Glutamatergic neuron (in vitro differentiated cells): ENCODE measurements at regions not wholly inside any gene's neighbourhood (a gene's known extent, or its start where the extent isn't known, plus 50 kb on each side); places are given as distances from the start of the nearest gene placed in this dataset.
A peak's percentile ranks its signal among the peaks of the same experiment; 100 is the strongest.

Experiments
- DNase-seq: peaks from one replicate; pipeline ENCODE4 v3.0.0; 2022
- H3K27ac Mint-ChIP-seq: one replicate; pipeline ENCODE4 v1.8.0; 2020; ENCODE audit warnings: mild to moderate bottlenecking, mixed read lengths, inconsistent platforms; ENCODE audit not compliant: unreplicated experiment
- H3K27me3 Mint-ChIP-seq: one replicate; pipeline ENCODE4 v1.8.0; 2020; ENCODE audit warnings: mild to moderate bottlenecking, moderate library complexity, mixed read lengths, inconsistent platforms; ENCODE audit not compliant: unreplicated experiment
- H3K36me3 Mint-ChIP-seq: one replicate; pipeline ENCODE4 v1.8.0; 2020; ENCODE audit warnings: mild to moderate bottlenecking, mixed read lengths, inconsistent platforms; ENCODE audit not compliant: unreplicated experiment
- H3K4me1 Mint-ChIP-seq: one replicate; pipeline ENCODE4 v1.8.0; 2020; ENCODE audit warnings: mild to moderate bottlenecking, low read depth, mixed read lengths, inconsistent platforms; ENCODE audit not compliant: unreplicated experiment
- H3K4me3 Mint-ChIP-seq: one replicate; pipeline ENCODE4 v1.8.0; 2020; ENCODE audit warnings: mild to moderate bottlenecking, mixed read lengths, inconsistent platforms; ENCODE audit not compliant: unreplicated experiment
- H3K9me3 Mint-ChIP-seq: one replicate; pipeline ENCODE4 v1.8.0; 2020; ENCODE audit warnings: mild to moderate bottlenecking, moderate library complexity, mixed read lengths, inconsistent platforms; ENCODE audit not compliant: unreplicated experiment
- CTCF ChIP-seq: fragments of 200-600 bp; sonication (generic); IDR thresholded peaks from one replicate; pipeline ENCODE4 v1.5.0; 2021; ENCODE audit not compliant: partially characterized antibody, unreplicated experiment

GRCh38 chrX:40272776-40273175 lies 175.0 kb upstream of the BCOR start:
- DNase-seq = no peak
- Mint-ChIP-seq H3K27me3 (peaks cover 1% of the 10 kb centered on the region), H3K36me3 (no peaks in the 10 kb centered on the region), H3K9me3 (no peaks in the 10 kb centered on the region), H3K27ac (no peak overlapping the region), H3K4me3 (no peak overlapping the region), H3K4me1 (peaks cover 3% of the 10 kb centered on the region)
- no peak for TF ChIP-seq CTCF

- no peak for TF ChIP-seq CTCF
Observed at GRCh38 chrX:40272141-40272540, 174.4 kb upstream of the BCOR start.

GRCh38 chrX:40268188-40268520 lies 170.4 kb upstream of the BCOR start:
- Mint-ChIP-seq H3K27me3 (peaks cover 3% of the 10 kb centered on the region), H3K36me3 (no peaks in the 10 kb centered on the region), H3K4me1 (peaks cover 3% of the 10 kb centered on the region), H3K4me3 (no peak overlapping the region), H3K27ac (no peak overlapping the region), H3K9me3 (peaks cover 2% of the 10 kb centered on the region)
- no peak for DNase-seq
- TF ChIP-seq CTCF = no peak

More at GRCh38 chrX:40272141-40272540, 174.4 kb upstream of the BCOR start:
- peaks cover 1% of the 10 kb centered on the region for H3K27me3 Mint-ChIP-seq
- no peaks in the 10 kb centered on the region for H3K36me3 Mint-ChIP-seq
- no peak for DNase-seq
- no peak overlapping the region for H3K4me3 Mint-ChIP-seq
- peaks cover 3% of the 10 kb centered on the region for H3K4me1 Mint-ChIP-seq
- no peaks in the 10 kb centered on the region for H3K9me3 Mint-ChIP-seq
- no peak overlapping the region for H3K27ac Mint-ChIP-seq

GRCh38 chrX:40267334-40268187 lies 169.8 kb upstream of the BCOR start:
- peak overlapping the region; percentile 16 for H3K4me3 Mint-ChIP-seq
- no peaks in the 10 kb centered on the region for H3K36me3 Mint-ChIP-seq
- H3K27ac Mint-ChIP-seq = no peak overlapping the region

More at GRCh38 chrX:40267334-40268187, 169.8 kb upstream of the BCOR start:
- peaks cover 2% of the 10 kb centered on the region for H3K9me3 Mint-ChIP-seq
- DNase-seq = no peak
- peaks cover 3% of the 10 kb centered on the region for H3K27me3 Mint-ChIP-seq
- no peak for TF ChIP-seq CTCF
- no peaks in the 10 kb centered on the region for H3K4me1 Mint-ChIP-seq
